ENCODE measurements at regions not wholly inside any gene's neighbourhood (a gene's known extent, or its start where the extent isn't known, plus 50 kb on each side); places are given as distances from the start of the nearest gene placed in this dataset.

- H3K27me3 ChIP-seq (ENCODE audit: control insufficient read depth, insufficient read depth, low read length) = no peaks in the 10 kb centered on the region
These were observed 65.5 kb upstream of the ST8SIA2 start for GRCh38 chr15:92328207-92328606.

More at GRCh38 chr15:92328207-92328606, 65.5 kb upstream of the ST8SIA2 start:
- H3K27ac ChIP-seq (ENCODE audit: insufficient read depth, low read length) = no peak overlapping the region
- in situ Hi-C loops (cut with MboI; ENCODE audit: low sequenced_read_pairs) = no loop called here
- H2BK120ac ChIP-seq (ENCODE audit: low read depth, low read length) = no peak overlapping the region
- H2AK9ac ChIP-seq (replicated peaks; ENCODE audit: low read depth, low read length, poor library complexity) = no peak overlapping the region
- no peak overlapping the region for H3K23ac ChIP-seq (ENCODE audit: low read depth, low read length)
- no peak overlapping the region for H3K4me3 ChIP-seq (ENCODE audit: insufficient read depth, low read depth, low read length)
- no peaks in the 10 kb centered on the region for H3K79me1 ChIP-seq (ENCODE audit: low read depth in 1 of 2, low read length in 2 of 2)
- dilution Hi-C loops (cut with HindIII; ENCODE audit: low sequenced_read_pairs, unreplicated experiment) = no loop called here
- BruUV-seq (replicated peaks) = no TSS peak
- H4K8ac ChIP-seq (ENCODE audit: low read depth in 2 of 2, low read length in 2 of 2) = no peak overlapping the region
- H2BK15ac ChIP-seq (ENCODE audit: low read depth, low read length) = no peak overlapping the region
- no peaks in the 10 kb centered on the region for H3K36me3 ChIP-seq (ENCODE audit: control insufficient read depth, insufficient read depth, low read length)
- no peak overlapping the region for H3K56ac ChIP-seq (ENCODE audit: extremely low read depth, insufficient read depth, low read length)
- no peak for ATAC-seq (ENCODE audit: low read depth)
- WGBS, 2 experiments (ENCODE audit: extremely low coverage in 2 of 2, insufficient read length in 1 of 2) = no CpG with 5 or more reads among the region's 1 CpG
- no peaks in the 10 kb centered on the region for H3K4me1 ChIP-seq (ENCODE audit: control insufficient read depth, insufficient read depth, low read length)
- no peak overlapping the region for H4K91ac ChIP-seq (ENCODE audit: insufficient read depth, low read depth, low read length)
- ChIA-PET CTCF (interaction anchor here (0.6 kb wide), 1 partner anchor 15 kb away, joined by 3 read pairs; no protein-coding TSS in a partner anchor), POLR2A (ENCODE audit: unreplicated experiment) (no interaction called here)
- no peak overlapping the region for H3K4ac ChIP-seq (ENCODE audit: low read depth, low read length)
- no peak overlapping the region for H2BK5ac ChIP-seq (ENCODE audit: low read depth, low read length, poor library complexity, severe bottlenecking)
- no peak overlapping the region for H2BK20ac ChIP-seq (ENCODE audit: low read depth, low read length)
- no peak for DNase-seq
- no peak overlapping the region for H3K18ac ChIP-seq (ENCODE audit: low read depth, low read length)
- H3K9me3 ChIP-seq (ENCODE audit: control insufficient read depth, insufficient read depth, low read length) = peaks cover 3% of the 10 kb centered on the region; the same call in 1 of the 2 replicates
- no peak overlapping the region for H4K5ac ChIP-seq (ENCODE audit: low read depth, low read length)
- no peak overlapping the region for H2AFZ ChIP-seq (replicated peaks; ENCODE audit: low read length, poor library complexity)
- TF ChIP-seq NFE2L2 (IDR thresholded peaks at IDR 0.05; ENCODE audit: low read depth, low read length) (no peak), FOS (IDR thresholded peaks at IDR 0.05; ENCODE audit: low read depth, low read length) (no peak), MAFK (IDR thresholded peaks at IDR 0.05; ENCODE audit: low read depth, low read length) (no peak), CEBPB (IDR thresholded peaks at IDR 0.05; ENCODE audit: low read depth, low read length) (no peak), USF2 (IDR thresholded peaks at IDR 0.05; ENCODE audit: low read depth, low read length) (no peak)
- H2AK5ac ChIP-seq (ENCODE audit: low read depth, low read length) = no peak overlapping the region
- H3K14ac ChIP-seq (replicated peaks; ENCODE audit: low read depth, low read length) = no peak overlapping the region
- intact Hi-C loops (cut with micrococcal nuclease) = no loop called here
- no peaks in the 10 kb centered on the region for H4K20me1 ChIP-seq (ENCODE audit: insufficient read depth, low read length)
- H3K9ac ChIP-seq (ENCODE audit: low read depth, low read length) = no peak overlapping the region
- no peak overlapping the region for H3K4me2 ChIP-seq (ENCODE audit: low read depth, low read length)
- no peaks in the 10 kb centered on the region for H3K9me1 ChIP-seq (ENCODE audit: insufficient read depth, low read length)

Measured in IMR-90 (cell line).